ENCODE measurements at regions not wholly inside any gene's neighbourhood (a gene's known extent, or its start where the extent isn't known, plus 50 kb on each side); places are given as distances from the start of the nearest gene placed in this dataset.

- ChIA-PET CTCF (no interaction called here), POLR2A (no interaction called here)
- Mint-ChIP-seq H3K27me3 (ENCODE audit: low read depth) (no peaks in the 10 kb centered on the region), H3K36me3 (peaks cover 17% of the 10 kb centered on the region), H3K27ac (no peak overlapping the region), H3K9me3 (peaks cover 22% of the 10 kb centered on the region), H3K4me1 (no peaks in the 10 kb centered on the region), H3K4me3 (no peak overlapping the region)
- TF ChIP-seq ZSCAN18 (CRISPR knock-in tag; IDR thresholded peaks at IDR 0.05) (no peak), ZNF425 (CRISPR knock-in tag; conservative IDR thresholded peaks at IDR 0.05) (no peak)
- DNase-seq (ENCODE audit: low spot score) (no peak), ATAC-seq (no peak)
Measured at GRCh38 chr7:81218480-81219106, 299.7 kb upstream of the SEMA3C start.

GRCh38 chr7:81213394-81213793 is 294.5 kb upstream of the SEMA3C start:
- no peaks in the 10 kb centered on the region for H3K9me3 Mint-ChIP-seq
- no peaks in the 10 kb centered on the region for H3K27me3 Mint-ChIP-seq (ENCODE audit: low read depth)
- TF ChIP-seq E2F1 (CRISPR knock-in tag; IDR thresholded peaks at IDR 0.05) (no peak), ZBTB21 (CRISPR knock-in tag; IDR thresholded peaks at IDR 0.05; ENCODE audit: borderline replicate concordance) (no peak), ATF2 (CRISPR knock-in tag; IDR thresholded peaks at IDR 0.05; ENCODE audit: borderline replicate concordance, low read depth) (no peak), ZNF512 (CRISPR knock-in tag; IDR thresholded peaks at IDR 0.05; ENCODE audit: borderline replicate concordance) (no peak), CDX4 (CRISPR knock-in tag; IDR thresholded peaks at IDR 0.05; ENCODE audit: borderline replicate concordance) (no peak), CREM (CRISPR knock-in tag; IDR thresholded peaks at IDR 0.05) (no peak), ZNF138 (CRISPR knock-in tag; conservative IDR thresholded peaks at IDR 0.05) (no peak), FOXJ3 (CRISPR knock-in tag; IDR thresholded peaks at IDR 0.05; ENCODE audit: borderline replicate concordance) (no peak), CTCF (IDR thresholded peaks at IDR 0.05) (no peak), NFATC4 (CRISPR knock-in tag; IDR thresholded peaks at IDR 0.05) (no peak), GABPB1 (CRISPR knock-in tag; IDR thresholded peaks at IDR 0.05) (no peak), USF1 (CRISPR knock-in tag; IDR thresholded peaks at IDR 0.05) (no peak), ZNF317 (CRISPR knock-in tag; IDR thresholded peaks at IDR 0.05; ENCODE audit: borderline replicate concordance, low read depth) (no peak), GTF2I (CRISPR knock-in tag; conservative IDR thresholded peaks at IDR 0.05) (no peak), GRHL2 (CRISPR knock-in tag; IDR thresholded peaks at IDR 0.05; ENCODE audit: insufficient replicate concordance, severe bottlenecking) (no peak), HMGA2 (CRISPR knock-in tag; IDR thresholded peaks at IDR 0.05) (no peak), AR (CRISPR knock-in tag; IDR thresholded peaks at IDR 0.05) (no peak)
- DNase-seq (ENCODE audit: low spot score) (no peak), ATAC-seq (no peak)
- ChIA-PET POLR2A (no interaction called here), CTCF (no interaction called here)
- no peak overlapping the region for H3K4me3 Mint-ChIP-seq
- no peaks in the 10 kb centered on the region for H3K36me3 Mint-ChIP-seq
- no peaks in the 10 kb centered on the region for H3K4me1 Mint-ChIP-seq
- no peak overlapping the region for H3K27ac Mint-ChIP-seq
